OCI-LY1 (cell line): ENCODE measurements at regions not wholly inside any gene's neighbourhood (a gene's known extent, or its start where the extent isn't known, plus 50 kb on each side); places are given as distances from the start of the nearest gene placed in this dataset.

Experiments used
- H2AFZ ChIP-seq: fragments of 200-600 bp; sonication (generic), shearing (Covaris generic); 2 replicates; pipeline ENCODE4 v1.6.0; 2014; ENCODE audit warnings: antibody characterized with exemption, mild to moderate bottlenecking, low read length
- H3F3A ChIP-seq: fragments of 200-600 bp; sonication (generic), shearing (Covaris generic); 2 replicates; pipeline ENCODE4 v1.6.0; 2014; ENCODE audit warnings: mild to moderate bottlenecking, antibody characterized with exemption, low read length, moderate library complexity; ENCODE audit not compliant: insufficient read depth
- H3K27ac ChIP-seq: fragments of 200-600 bp; sonication (generic); 2 replicates; pipeline ENCODE4 v1.5.1; 2014; ENCODE audit warnings: low read length, mixed run types, mild to moderate bottlenecking, low read depth; ENCODE audit not compliant: poor library complexity, severe bottlenecking
- H3K27me3 ChIP-seq: fragments of 200-600 bp; sonication (generic); 2 replicates; pipeline ENCODE4 v1.6.0; 2014; ENCODE audit warnings: antibody characterized with exemption, mild to moderate bottlenecking, low read length, moderate library complexity; ENCODE audit not compliant: insufficient read depth
- H3K36me3 ChIP-seq: fragments of 200-600 bp; sonication (generic); 2 replicates; pipeline ENCODE4 v1.6.1; 2014; ENCODE audit warnings: mild to moderate bottlenecking, antibody characterized with exemption, low read length, moderate library complexity, mixed read lengths; ENCODE audit not compliant: insufficient read depth
- H3K4me1 ChIP-seq: fragments of 200-600 bp; sonication (generic); 2 replicates; pipeline ENCODE4 v1.5.1; 2014; ENCODE audit warnings: mild to moderate bottlenecking, low read length, moderate library complexity; ENCODE audit not compliant: insufficient read depth, severe bottlenecking
- H3K4me2 ChIP-seq: fragments of 200-600 bp; sonication (generic), shearing (Covaris generic); 2 replicates; pipeline ENCODE4 v1.6.1; 2014; ENCODE audit warnings: low read length
- H3K4me3 ChIP-seq: fragments of 200-600 bp; sonication (generic); 2 replicates; pipeline ENCODE4 v1.5.1; 2014; ENCODE audit warnings: low read length, low read depth, mild to moderate bottlenecking, mixed read lengths; ENCODE audit not compliant: poor library complexity, severe bottlenecking
- H3K79me2 ChIP-seq: fragments of 200-600 bp; shearing (Covaris generic); 2 replicates; pipeline ENCODE4 v1.6.1; 2016; ENCODE audit warnings: mixed run types, low read length, mixed read lengths; ENCODE audit not compliant: insufficient read depth
- H3K9ac ChIP-seq: fragments of 200-600 bp; sonication (generic), shearing (Covaris generic); 2 replicates; pipeline ENCODE4 v1.6.1; 2014; ENCODE audit warnings: mild to moderate bottlenecking, low read length, mixed read lengths
- H3K9me2 ChIP-seq: fragments of 200-600 bp; sonication (generic), shearing (Covaris generic); 2 replicates; pipeline ENCODE4 v1.6.1; 2014; ENCODE audit warnings: low read depth, mild to moderate bottlenecking, low read length, mixed read lengths
- H3K9me3 ChIP-seq: fragments of 200-600 bp; shearing (Covaris generic); 2 replicates; pipeline ENCODE4 v1.6.1; 2014; ENCODE audit warnings: low read length, mixed read lengths
- H4K20me1 ChIP-seq: fragments of 200-600 bp; sonication (generic), shearing (Covaris generic); 2 replicates; pipeline ENCODE4 v1.6.0; 2016; ENCODE audit warnings: mild to moderate bottlenecking, low read length; ENCODE audit not compliant: insufficient read depth
- CTCF ChIP-seq: fragments of 200-600 bp; sonication (generic), shearing (Covaris generic); IDR thresholded peaks from 2 replicates; pipeline ENCODE4 v1.5.1; 2017; ENCODE audit warnings: mild to moderate bottlenecking, antibody characterized with exemption, low read length, moderate library complexity, mixed read lengths
- EZH2 ChIP-seq: fragments of 200-600 bp; sonication (generic), shearing (Covaris generic); IDR thresholded peaks from 2 replicates; pipeline ENCODE4 v1.8.0; 2017; ENCODE audit warnings: borderline replicate concordance, mixed run types, mild to moderate bottlenecking, antibody characterized with exemption, low read length, moderate library complexity, mixed read lengths

- Histone ChIP-seq H3K36me3 (no peaks in the 10 kb centered on the region), H3K79me2 (no peaks in the 10 kb centered on the region), H3K4me1 (no peaks in the 10 kb centered on the region), H3K4me3 (no peak overlapping the region), H3K9me2 (no peaks in the 10 kb centered on the region), H4K20me1 (no peaks in the 10 kb centered on the region), H3K9me3 (no peaks in the 10 kb centered on the region), H3K9ac (no peak overlapping the region), H3F3A (no peaks in the 10 kb centered on the region), H2AFZ (no peak overlapping the region), H3K27ac (no peak overlapping the region), H3K4me2 (no peak overlapping the region), H3K27me3 (no peaks in the 10 kb centered on the region)
- TF ChIP-seq CTCF (no peak), EZH2 (no peak)
Observed at GRCh38 chr6:165793287-165793825, 130.3 kb upstream of the PDE10A start.

- H4K20me1 ChIP-seq = no peaks in the 10 kb centered on the region
- no peak overlapping the region for H3K4me2 ChIP-seq
- H3K27me3 ChIP-seq = no peaks in the 10 kb centered on the region
- TF ChIP-seq CTCF (no peak), EZH2 (no peak)
- H3K4me3 ChIP-seq = no peak overlapping the region
- H3K79me2 ChIP-seq = no peaks in the 10 kb centered on the region
- H3K27ac ChIP-seq = no peak overlapping the region
- no peak overlapping the region for H3K9ac ChIP-seq
- no peaks in the 10 kb centered on the region for H3K9me2 ChIP-seq
- H3K9me3 ChIP-seq = no peaks in the 10 kb centered on the region
- no peaks in the 10 kb centered on the region for H3F3A ChIP-seq
- no peaks in the 10 kb centered on the region for H3K4me1 ChIP-seq
- no peaks in the 10 kb centered on the region for H3K36me3 ChIP-seq
- no peak overlapping the region for H2AFZ ChIP-seq
Observed at GRCh38 chr6:165791876-165792437, 128.9 kb upstream of the PDE10A start.

- Histone ChIP-seq H3K4me1 (no peaks in the 10 kb centered on the region), H3F3A (no peaks in the 10 kb centered on the region), H3K79me2 (no peaks in the 10 kb centered on the region), H4K20me1 (no peaks in the 10 kb centered on the region), H3K9ac (no peak overlapping the region), H3K9me3 (no peaks in the 10 kb centered on the region), H2AFZ (no peak overlapping the region), H3K4me2 (no peak overlapping the region), H3K27ac (no peak overlapping the region), H3K4me3 (no peak overlapping the region), H3K36me3 (no peaks in the 10 kb centered on the region), H3K9me2 (no peaks in the 10 kb centered on the region), H3K27me3 (no peaks in the 10 kb centered on the region)
- TF ChIP-seq CTCF (no peak), EZH2 (no peak)
Observed at GRCh38 chr6:165791306-165791705, 128.3 kb upstream of the PDE10A start.
